Cardiac fibroblast (primary cell): ENCODE measurements at regions not wholly inside any gene's neighbourhood (a gene's known extent, or its start where the extent isn't known, plus 50 kb on each side); places are given as distances from the start of the nearest gene placed in this dataset.

ENCODE experiments used
- DNase-seq, 2 donors: peaks; one replicate each; pipeline versions ENCODE4 v3.0.0 to v3.0.0-alpha.2; 2010; ENCODE audit warnings: low read depth in 2 of 2
- H3K4me3 ChIP-seq, 2 donors: replicated peaks in 1 of 2; 1 replicate in 1 of 2; 2 replicates in 1 of 2; pipeline ENCODE4 v1.5.1; 2011; ENCODE audit warnings: low read depth in 2 of 2, low read length in 2 of 2, mild to moderate bottlenecking in 2 of 2, moderate library complexity in 1 of 2
- CTCF ChIP-seq: IDR thresholded peaks from one replicate; pipeline ENCODE4 v1.5.1; 2011; ENCODE audit warnings: low read depth, mild to moderate bottlenecking, low read length, inconsistent platforms

- DNase-seq, result peak; percentile 25 to 37
- TF ChIP-seq CTCF, result peak; percentile 70
- H3K4me3 ChIP-seq, result no peak overlapping the region
These were observed 91.1 kb upstream of the OPRM1 start for GRCh38 chr6:153947808-153948447.

GRCh38 chr6:153944201-153944600, 94.8 kb upstream of the OPRM1 start:
- DNase-seq, result no peak
- TF ChIP-seq CTCF, result no peak
- H3K4me3 ChIP-seq, result no peak overlapping the region

- no peak for TF ChIP-seq CTCF
- no peak overlapping the region for H3K4me3 ChIP-seq
- DNase-seq, result no peak
These were observed 96.7 kb upstream of the OPRM1 start for GRCh38 chr6:153942361-153942760.

GRCh38 chr6:153941768-153942167, 97.3 kb upstream of the OPRM1 start:
- TF ChIP-seq CTCF, result no peak
- no peak overlapping the region for H3K4me3 ChIP-seq
- DNase-seq, result no peak

- no peak for TF ChIP-seq CTCF
- no peak overlapping the region for H3K4me3 ChIP-seq
- DNase-seq, result no peak
These were observed 100.2 kb upstream of the OPRM1 start for GRCh38 chr6:153938876-153939275.

GRCh38 chr6:153931431-153931830, 107.6 kb upstream of the OPRM1 start:
- no peak overlapping the region for H3K4me3 ChIP-seq
- no peak for TF ChIP-seq CTCF
- DNase-seq, result no peak

- no peak for TF ChIP-seq CTCF
- H3K4me3 ChIP-seq, result no peak overlapping the region
- DNase-seq, result peak in 1 of 2 donors; percentile 3
These were observed 111.2 kb upstream of the OPRM1 start for GRCh38 chr6:153927867-153928266.
